ENCODE measurements at regions not wholly inside any gene's neighbourhood (a gene's known extent, or its start where the extent isn't known, plus 50 kb on each side); places are given as distances from the start of the nearest gene placed in this dataset.

DNA sequence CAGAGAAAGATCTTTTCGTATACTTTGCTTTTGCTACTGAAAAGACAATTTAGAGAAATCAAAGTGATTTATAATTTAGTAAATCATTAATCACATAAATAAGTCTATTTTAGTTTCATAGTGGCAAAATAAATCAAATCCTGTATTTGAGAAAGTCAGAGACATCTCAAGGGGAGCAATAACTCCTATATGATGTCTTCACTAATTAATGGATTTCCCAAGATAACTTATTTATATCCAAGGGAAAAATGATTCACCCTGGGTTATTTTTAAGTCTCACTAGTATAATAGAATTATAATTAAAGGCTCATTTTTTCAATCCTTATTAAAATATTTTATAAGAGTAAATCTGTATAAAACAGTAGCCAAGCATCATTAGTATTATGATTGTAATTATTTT, 177.8 kb upstream of the GIMD1 start:
- TF ChIP-seq, protein P1, sequence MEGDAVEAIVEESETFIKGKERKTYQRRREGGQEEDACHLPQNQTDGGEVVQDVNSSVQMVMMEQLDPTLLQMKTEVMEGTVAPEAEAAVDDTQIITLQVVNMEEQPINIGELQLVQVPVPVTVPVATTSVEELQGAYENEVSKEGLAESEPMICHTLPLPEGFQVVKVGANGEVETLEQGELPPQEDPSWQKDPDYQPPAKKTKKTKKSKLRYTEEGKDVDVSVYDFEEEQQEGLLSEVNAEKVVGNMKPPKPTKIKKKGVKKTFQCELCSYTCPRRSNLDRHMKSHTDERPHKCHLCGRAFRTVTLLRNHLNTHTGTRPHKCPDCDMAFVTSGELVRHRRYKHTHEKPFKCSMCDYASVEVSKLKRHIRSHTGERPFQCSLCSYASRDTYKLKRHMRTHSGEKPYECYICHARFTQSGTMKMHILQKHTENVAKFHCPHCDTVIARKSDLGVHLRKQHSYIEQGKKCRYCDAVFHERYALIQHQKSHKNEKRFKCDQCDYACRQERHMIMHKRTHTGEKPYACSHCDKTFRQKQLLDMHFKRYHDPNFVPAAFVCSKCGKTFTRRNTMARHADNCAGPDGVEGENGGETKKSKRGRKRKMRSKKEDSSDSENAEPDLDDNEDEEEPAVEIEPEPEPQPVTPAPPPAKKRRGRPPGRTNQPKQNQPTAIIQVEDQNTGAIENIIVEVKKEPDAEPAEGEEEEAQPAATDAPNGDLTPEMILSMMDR (conservative IDR thresholded peaks at IDR 0.05 in 1 of 2, IDR thresholded peaks at IDR 0.05 in 1 of 2; ENCODE audit: extremely low read depth in 1 of 2, insufficient read depth in 1 of 2, low read depth in 1 of 2, low read length in 2 of 2): no peak
- no peak for TF ChIP-seq EZH2 (IDR thresholded peaks at IDR 0.05; ENCODE audit: borderline replicate concordance, low read length)

All from mammary epithelial cell (primary cell).